ENCODE measurements at regions not wholly inside any gene's neighbourhood (a gene's known extent, or its start where the extent isn't known, plus 50 kb on each side); places are given as distances from the start of the nearest gene placed in this dataset.

DNA sequence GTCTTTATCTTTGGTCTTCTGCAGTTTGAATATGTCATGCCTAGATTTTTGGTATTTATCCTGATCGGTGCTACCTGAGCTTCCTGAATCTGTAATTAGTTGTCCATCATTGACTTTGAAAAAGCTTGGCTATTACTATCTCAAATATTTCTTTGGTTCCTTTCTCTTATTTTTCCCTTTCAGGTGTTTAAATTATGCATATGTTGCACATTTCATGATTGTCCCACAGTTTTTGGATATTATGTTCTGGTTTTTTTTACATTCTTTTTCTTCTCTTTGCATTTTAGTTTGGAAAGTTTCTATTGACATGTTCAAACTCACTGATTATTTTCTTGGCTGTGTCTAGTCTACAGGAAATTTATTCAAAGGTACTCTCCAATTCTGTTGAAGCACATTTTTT is 840.3 kb upstream of the LRRC4C start:
- Histone ChIP-seq H2AFZ (ENCODE audit: low read length) (no peak overlapping the region), H3K4me3 (ENCODE audit: low read length) (no peak overlapping the region), H3K27me3 (replicated peaks; ENCODE audit: insufficient read depth, low read length) (no peaks in the 10 kb centered on the region), H3K4me1 (ENCODE audit: low read length) (no peaks in the 10 kb centered on the region), H3K9ac (ENCODE audit: low read length) (no peak overlapping the region), H3K36me3 (replicated peaks; ENCODE audit: insufficient read depth, low read length) (no peaks in the 10 kb centered on the region), H4K20me1 (ENCODE audit: insufficient read depth, low read length) (no peaks in the 10 kb centered on the region), H3K9me2 (replicated peaks; ENCODE audit: insufficient read depth, low read length) (no peaks in the 10 kb centered on the region), H3K27ac (ENCODE audit: low read length) (no peak overlapping the region), H3K79me2 (ENCODE audit: low read length) (no peaks in the 10 kb centered on the region), H3F3A (ENCODE audit: insufficient read depth, low read length) (no peaks in the 10 kb centered on the region), H3K9me3 (replicated peaks; ENCODE audit: insufficient read depth, low read length) (no peaks in the 10 kb centered on the region), H3K4me2 (ENCODE audit: low read depth, low read length) (no peak overlapping the region)
- DNase-seq = no peak
- TF ChIP-seq, protein P1, sequence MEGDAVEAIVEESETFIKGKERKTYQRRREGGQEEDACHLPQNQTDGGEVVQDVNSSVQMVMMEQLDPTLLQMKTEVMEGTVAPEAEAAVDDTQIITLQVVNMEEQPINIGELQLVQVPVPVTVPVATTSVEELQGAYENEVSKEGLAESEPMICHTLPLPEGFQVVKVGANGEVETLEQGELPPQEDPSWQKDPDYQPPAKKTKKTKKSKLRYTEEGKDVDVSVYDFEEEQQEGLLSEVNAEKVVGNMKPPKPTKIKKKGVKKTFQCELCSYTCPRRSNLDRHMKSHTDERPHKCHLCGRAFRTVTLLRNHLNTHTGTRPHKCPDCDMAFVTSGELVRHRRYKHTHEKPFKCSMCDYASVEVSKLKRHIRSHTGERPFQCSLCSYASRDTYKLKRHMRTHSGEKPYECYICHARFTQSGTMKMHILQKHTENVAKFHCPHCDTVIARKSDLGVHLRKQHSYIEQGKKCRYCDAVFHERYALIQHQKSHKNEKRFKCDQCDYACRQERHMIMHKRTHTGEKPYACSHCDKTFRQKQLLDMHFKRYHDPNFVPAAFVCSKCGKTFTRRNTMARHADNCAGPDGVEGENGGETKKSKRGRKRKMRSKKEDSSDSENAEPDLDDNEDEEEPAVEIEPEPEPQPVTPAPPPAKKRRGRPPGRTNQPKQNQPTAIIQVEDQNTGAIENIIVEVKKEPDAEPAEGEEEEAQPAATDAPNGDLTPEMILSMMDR (IDR thresholded peaks at IDR 0.05; ENCODE audit: low read length) = no peak
- TF ChIP-seq EZH2phosphoT487 (IDR thresholded peaks at IDR 0.05; ENCODE audit: low read length) (no peak), EZH2 (optimal IDR thresholded peaks at IDR 0.05; ENCODE audit: low read depth, low read length) (no peak)

- Histone ChIP-seq H3K36me3 (replicated peaks; ENCODE audit: insufficient read depth, low read length) (no peaks in the 10 kb centered on the region), H3K27ac (ENCODE audit: low read length) (no peak overlapping the region), H3K79me2 (ENCODE audit: low read length) (no peaks in the 10 kb centered on the region), H3K4me3 (ENCODE audit: low read length) (no peak overlapping the region), H3K9ac (ENCODE audit: low read length) (no peak overlapping the region), H2AFZ (ENCODE audit: low read length) (no peak overlapping the region), H3K4me2 (ENCODE audit: low read depth, low read length) (no peak overlapping the region), H3K9me3 (replicated peaks; ENCODE audit: insufficient read depth, low read length) (no peaks in the 10 kb centered on the region), H3K9me2 (replicated peaks; ENCODE audit: insufficient read depth, low read length) (no peaks in the 10 kb centered on the region), H3K4me1 (ENCODE audit: low read length) (no peaks in the 10 kb centered on the region), H4K20me1 (ENCODE audit: insufficient read depth, low read length) (no peaks in the 10 kb centered on the region), H3F3A (ENCODE audit: insufficient read depth, low read length) (no peaks in the 10 kb centered on the region), H3K27me3 (replicated peaks; ENCODE audit: insufficient read depth, low read length) (no peaks in the 10 kb centered on the region)
- DNase-seq = no peak
- TF ChIP-seq, protein P1 (IDR thresholded peaks at IDR 0.05; ENCODE audit: low read length) = no peak
- TF ChIP-seq EZH2phosphoT487 (IDR thresholded peaks at IDR 0.05; ENCODE audit: low read length) (no peak), EZH2 (optimal IDR thresholded peaks at IDR 0.05; ENCODE audit: low read depth, low read length) (no peak)
These were observed 842.3 kb upstream of the LRRC4C start for GRCh38 chr11:42301777-42302176.

DNA sequence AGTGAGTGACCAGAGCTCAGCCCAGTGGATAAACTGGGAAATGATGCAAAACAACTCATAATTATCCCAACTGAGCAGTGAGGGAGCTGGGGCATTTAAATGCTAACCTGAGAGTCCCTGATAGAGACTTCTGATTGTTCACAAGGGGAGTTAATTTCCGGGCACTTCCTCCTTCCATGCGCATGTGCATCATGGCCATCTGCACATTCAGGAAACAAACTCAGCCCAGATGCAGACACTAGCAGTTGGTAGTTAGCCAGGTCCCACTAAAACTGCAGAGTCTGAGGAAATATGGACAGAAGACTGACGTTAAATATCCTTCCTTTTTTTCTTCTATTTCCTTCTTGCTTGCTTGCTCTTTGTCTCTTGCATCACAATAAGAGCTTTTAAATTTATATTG is 852.1 kb upstream of the LRRC4C start:
- no peaks in the 10 kb centered on the region for H3K36me3 ChIP-seq (replicated peaks; ENCODE audit: insufficient read depth, low read length)
- H3K4me2 ChIP-seq (ENCODE audit: low read depth, low read length) = no peak overlapping the region
- no peaks in the 10 kb centered on the region for H4K20me1 ChIP-seq (ENCODE audit: insufficient read depth, low read length)
- TF ChIP-seq, protein P1 (IDR thresholded peaks at IDR 0.05; ENCODE audit: low read length) = no peak
- TF ChIP-seq EZH2phosphoT487 (IDR thresholded peaks at IDR 0.05; ENCODE audit: low read length) = no peak
- TF ChIP-seq EZH2 (optimal IDR thresholded peaks at IDR 0.05; ENCODE audit: low read depth, low read length) = no peak
- H3K9me2 ChIP-seq (replicated peaks; ENCODE audit: insufficient read depth, low read length) = no peaks in the 10 kb centered on the region
- DNase-seq = no peak
- no peaks in the 10 kb centered on the region for H3F3A ChIP-seq (ENCODE audit: insufficient read depth, low read length)
- H3K9me3 ChIP-seq (replicated peaks; ENCODE audit: insufficient read depth, low read length) = no peaks in the 10 kb centered on the region
- H3K79me2 ChIP-seq (ENCODE audit: low read length) = no peaks in the 10 kb centered on the region
- no peak overlapping the region for H3K4me3 ChIP-seq (ENCODE audit: low read length)
- H3K27ac ChIP-seq (ENCODE audit: low read length) = no peak overlapping the region
- no peak overlapping the region for H2AFZ ChIP-seq (ENCODE audit: low read length)
- no peaks in the 10 kb centered on the region for H3K4me1 ChIP-seq (ENCODE audit: low read length)
- no peaks in the 10 kb centered on the region for H3K27me3 ChIP-seq (replicated peaks; ENCODE audit: insufficient read depth, low read length)
- H3K9ac ChIP-seq (ENCODE audit: low read length) = no peak overlapping the region

Data from MM.1S (cell line).